A673 (cell line): ENCODE measurements at regions not wholly inside any gene's neighbourhood (a gene's known extent, or its start where the extent isn't known, plus 50 kb on each side); places are given as distances from the start of the nearest gene placed in this dataset.
"Not testable (repeated sequence)": the region's sequence is repeated elsewhere in the genome, so short reads cannot be mapped to it uniquely, and the experiment has no call there.

ENCODE experiments used
- BruUV-seq: library from RNA; stranded (reverse); fragments of 400-500 nt; replicated peaks from 2 replicates; lab custom pipeline; 2021; lab: Mats Ljungman, UMichigan
- CTCF ChIA-PET: fragments of 300-600 bp; sonication (Branson Sonifier 250); formaldehyde crosslinking; loops from one replicate; lab custom pipeline; 2022; ENCODE audit warnings: antibody characterized with exemption; lab: Charles Lee
- POLR2A ChIA-PET: fragments of 300-600 bp; sonication (Branson Sonifier 250); formaldehyde crosslinking; loops from one replicate; lab custom pipeline; 2022; ENCODE audit warnings: antibody characterized with exemption; ENCODE audit not compliant: low non-redundant PET; lab: Charles Lee
- DNase-seq: peaks from one replicate; pipeline ENCODE4 v3.0.0-alpha.2; 2015; ENCODE audit warnings: low spot score
- H3K27ac ChIP-seq: fragments of 200-600 bp; sonication (generic); 2 replicates; pipeline ENCODE4 v1.5.1; 2016; ENCODE audit warnings: mixed run types, low read depth, mild to moderate bottlenecking, mixed read lengths, antibody characterized with exemption, low read length; ENCODE audit not compliant: poor library complexity, severe bottlenecking
- H3K27me3 ChIP-seq: fragments of 200-600 bp; sonication (generic); replicated peaks from 2 replicates; pipeline ENCODE4 v1.6.1; 2017; ENCODE audit warnings: mixed run types, low read depth, mild to moderate bottlenecking, mixed read lengths, antibody characterized with exemption, low read length; ENCODE audit not compliant: insufficient read depth, poor library complexity
- H3K36me3 ChIP-seq: fragments of 200-600 bp; sonication (generic); 2 replicates; pipeline ENCODE4 v1.6.1; 2016; ENCODE audit warnings: mixed run types, mild to moderate bottlenecking, mixed read lengths, antibody characterized with exemption, low read length; ENCODE audit not compliant: insufficient read depth, poor library complexity, severe bottlenecking
- H3K4me1 ChIP-seq: fragments of 200-600 bp; sonication (generic); 2 replicates; pipeline ENCODE4 v1.6.1; 2017; ENCODE audit warnings: mixed run types, mild to moderate bottlenecking, mixed read lengths, antibody characterized with exemption, low read length; ENCODE audit not compliant: insufficient read depth, poor library complexity, severe bottlenecking
- H3K4me3 ChIP-seq: fragments of 200-600 bp; sonication (generic); 2 replicates; pipeline ENCODE4 v1.5.1; 2016; ENCODE audit warnings: low read depth, mixed run types, mild to moderate bottlenecking, mixed read lengths, low read length; ENCODE audit not compliant: poor library complexity, severe bottlenecking
- H3K9me3 ChIP-seq: fragments of 200-600 bp; sonication (generic); 2 replicates; pipeline ENCODE4 v1.6.1; 2016; ENCODE audit warnings: mixed run types, low read depth, mild to moderate bottlenecking, mixed read lengths, antibody characterized with exemption, low read length; ENCODE audit not compliant: poor library complexity, severe bottlenecking
- EZH2 ChIP-seq: fragments of 200-600 bp; sonication (generic); IDR thresholded peaks from 2 replicates; pipeline ENCODE4 v1.6.1; 2017; ENCODE audit warnings: borderline replicate concordance, low read depth, mild to moderate bottlenecking, mixed read lengths, antibody characterized with exemption, low read length; ENCODE audit not compliant: poor library complexity, severe bottlenecking
- intact Hi-C: fragments of 100-400 bp; cut with micrococcal nuclease; formaldehyde crosslinking; loops from one replicate; pipeline ENCODE4 v1.10.0; 2022; ENCODE audit not compliant: unreplicated experiment
- TF ChIP-seq, protein P1 (sequence below): fragments of 300-800, 200-600 bp; sonication (generic); conservative IDR thresholded peaks from 2 replicates; pipeline ENCODE4 v1.5.1; 2017; ENCODE audit warnings: low read depth, mild to moderate bottlenecking, antibody characterized with exemption, low read length, moderate library complexity, mixed read lengths

DNA sequence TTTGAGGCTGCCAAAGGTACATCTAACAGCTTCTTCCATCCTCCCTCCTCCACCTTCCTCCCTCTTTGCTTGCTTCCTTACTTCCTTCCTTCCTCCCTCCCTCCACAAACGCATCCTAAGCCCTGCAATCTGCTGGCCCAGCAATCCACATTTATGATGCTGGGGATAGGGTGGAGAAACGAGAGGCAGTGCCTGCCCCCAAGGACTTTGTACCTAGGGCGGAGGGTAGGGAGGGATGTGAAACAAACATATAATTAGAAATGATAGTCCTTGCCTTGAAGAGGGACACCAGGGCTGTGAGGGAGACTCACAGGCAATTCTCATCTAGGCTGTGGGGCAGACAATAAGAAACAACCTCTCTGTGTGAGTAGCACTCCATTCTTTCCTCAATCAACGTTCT lies 188.3 kb downstream of the ANKRD30B start:
- CTCF ChIA-PET, result no interaction called here
- no peak for DNase-seq
- POLR2A ChIA-PET, result no interaction called here
- Histone ChIP-seq H3K27ac (no peak overlapping the region), H3K36me3 (no peaks in the 10 kb centered on the region), H3K9me3 (peaks cover 2% of the 10 kb centered on the region), H3K4me1 (no peaks in the 10 kb centered on the region), H3K4me3 (no peak overlapping the region), H3K27me3 (no peaks in the 10 kb centered on the region)
- intact Hi-C loops, result no loop called here
- BruUV-seq, result no TSS peak
- no peak for TF ChIP-seq EZH2
- TF ChIP-seq, protein P1, sequence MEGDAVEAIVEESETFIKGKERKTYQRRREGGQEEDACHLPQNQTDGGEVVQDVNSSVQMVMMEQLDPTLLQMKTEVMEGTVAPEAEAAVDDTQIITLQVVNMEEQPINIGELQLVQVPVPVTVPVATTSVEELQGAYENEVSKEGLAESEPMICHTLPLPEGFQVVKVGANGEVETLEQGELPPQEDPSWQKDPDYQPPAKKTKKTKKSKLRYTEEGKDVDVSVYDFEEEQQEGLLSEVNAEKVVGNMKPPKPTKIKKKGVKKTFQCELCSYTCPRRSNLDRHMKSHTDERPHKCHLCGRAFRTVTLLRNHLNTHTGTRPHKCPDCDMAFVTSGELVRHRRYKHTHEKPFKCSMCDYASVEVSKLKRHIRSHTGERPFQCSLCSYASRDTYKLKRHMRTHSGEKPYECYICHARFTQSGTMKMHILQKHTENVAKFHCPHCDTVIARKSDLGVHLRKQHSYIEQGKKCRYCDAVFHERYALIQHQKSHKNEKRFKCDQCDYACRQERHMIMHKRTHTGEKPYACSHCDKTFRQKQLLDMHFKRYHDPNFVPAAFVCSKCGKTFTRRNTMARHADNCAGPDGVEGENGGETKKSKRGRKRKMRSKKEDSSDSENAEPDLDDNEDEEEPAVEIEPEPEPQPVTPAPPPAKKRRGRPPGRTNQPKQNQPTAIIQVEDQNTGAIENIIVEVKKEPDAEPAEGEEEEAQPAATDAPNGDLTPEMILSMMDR, result no peak

DNA sequence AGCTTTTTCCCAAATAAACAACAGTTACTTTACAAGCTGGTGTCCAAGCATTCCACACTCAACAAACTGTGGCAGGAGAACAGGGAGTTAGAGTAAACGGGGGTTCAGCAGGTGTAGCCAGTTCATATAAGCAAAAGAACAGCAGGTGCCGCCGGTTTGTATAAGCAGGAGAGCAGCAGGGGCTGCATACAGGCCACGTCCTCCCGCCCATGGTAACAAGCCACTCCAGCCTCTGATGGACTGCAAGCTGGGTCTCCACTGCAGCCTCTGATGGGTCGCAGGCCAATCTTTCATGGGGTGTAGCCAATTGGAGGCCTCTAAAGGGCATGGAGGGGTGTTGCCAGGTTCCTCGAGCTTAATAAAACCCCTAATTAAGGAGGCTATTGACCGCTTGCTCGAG lies 189.3 kb downstream of the ANKRD30B start:
- ChIA-PET POLR2A (no interaction called here), CTCF (no interaction called here)
- Histone ChIP-seq H3K9me3 (peaks cover 2% of the 10 kb centered on the region), H3K36me3 (no peaks in the 10 kb centered on the region), H3K27ac (no peak overlapping the region), H3K27me3 (no peaks in the 10 kb centered on the region), H3K4me1 (no peaks in the 10 kb centered on the region), H3K4me3 (no peak overlapping the region)
- no peak for DNase-seq
- intact Hi-C loops, result no loop called here
- no peak for TF ChIP-seq EZH2
- TF ChIP-seq, protein P1, result no peak
- BruUV-seq, result no TSS peak

DNA sequence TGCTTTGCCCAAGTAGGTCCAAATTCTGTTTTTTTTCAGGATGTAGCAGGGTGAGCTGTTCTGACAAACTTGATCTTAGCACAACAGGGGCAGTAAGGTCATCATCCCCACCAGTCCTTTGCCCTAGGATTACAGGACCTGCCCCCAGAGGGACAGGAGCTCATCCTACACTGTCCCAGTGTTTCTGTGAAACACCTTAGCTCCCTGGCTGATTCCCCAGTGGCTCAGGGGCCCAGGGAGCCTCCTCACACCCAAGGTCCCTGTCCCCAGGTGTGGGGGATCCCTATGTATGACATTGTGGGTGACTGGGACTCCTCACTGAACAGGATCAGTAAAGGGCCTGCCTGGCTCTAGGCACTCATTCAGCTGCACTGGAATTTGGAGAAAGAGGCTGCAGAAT lies 191.2 kb downstream of the ANKRD30B start:
- no TSS peak for BruUV-seq
- POLR2A ChIA-PET, result no interaction called here
- no peak for TF ChIP-seq EZH2
- TF ChIP-seq, protein P1, result no peak
- no peaks in the 10 kb centered on the region for H3K36me3 ChIP-seq
- no peaks in the 10 kb centered on the region for H3K4me1 ChIP-seq
- no peaks in the 10 kb centered on the region for H3K27me3 ChIP-seq
- H3K9me3 ChIP-seq, result peaks cover 2% of the 10 kb centered on the region
- intact Hi-C loops, result no loop called here
- CTCF ChIA-PET, result no interaction called here
- no peak overlapping the region for H3K4me3 ChIP-seq
- no peak overlapping the region for H3K27ac ChIP-seq
- DNase-seq, result no peak

DNA sequence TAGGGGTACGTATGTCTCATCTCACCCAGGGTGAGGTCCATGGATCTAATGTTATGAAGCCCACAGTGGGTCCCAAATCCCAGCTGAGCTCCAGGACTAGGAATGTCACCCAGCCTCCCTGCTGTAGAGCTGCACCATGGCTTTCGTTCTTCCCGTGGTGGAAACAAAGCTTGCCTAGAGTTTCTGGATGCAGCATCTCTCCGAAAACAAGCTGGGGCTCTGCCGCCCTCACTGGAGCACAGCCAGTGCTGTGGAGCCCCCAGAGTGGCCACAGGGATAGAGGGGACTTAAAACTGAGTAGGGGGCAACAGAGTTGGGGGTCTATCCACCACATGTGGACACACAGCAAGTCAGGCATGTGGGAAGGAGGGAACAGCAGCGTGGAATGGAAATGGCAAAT lies 192.1 kb downstream of the ANKRD30B start:
- H3K9me3 ChIP-seq, intact Hi-C loops, CTCF ChIA-PET: not testable (repeated sequence)

More for the DNA sequence above, 192.1 kb downstream of the ANKRD30B start:
- H3K4me1 ChIP-seq, H3K36me3 ChIP-seq, DNase-seq, POLR2A ChIA-PET, H3K27ac ChIP-seq, H3K4me3 ChIP-seq, H3K27me3 ChIP-seq, BruUV-seq: not testable (repeated sequence)
